Stomach (tissue), 4 donors: ENCODE measurements at regions not wholly inside any gene's neighbourhood (a gene's known extent, or its start where the extent isn't known, plus 50 kb on each side); places are given as distances from the start of the nearest gene placed in this dataset.

Source experiments
- CTCF ChIP-seq, 7 experiments: fragments of 450-650 bp in 4 of 7; fragments of 200-600 bp in 3 of 7; sonication (generic) in 3 of 7; IDR thresholded peaks; one replicate each; pipeline ENCODE4 v1.5.1; 2016 to 2019; ENCODE audit warnings: antibody characterized with exemption in 7 of 7, control low read depth in 2 of 7, mild to moderate bottlenecking in 1 of 7
- EP300 ChIP-seq: sonication (generic); formaldehyde crosslinking; IDR thresholded peaks from one replicate; pipeline ENCODE4 v1.6.1; 2017; ENCODE audit warnings: antibody characterized with exemption
- POLR2A ChIP-seq, 4 donors: fragments of 450-650 bp; IDR thresholded peaks; one replicate each; pipeline ENCODE4 v1.6.1; 2016; ENCODE audit warnings: antibody characterized with exemption in 4 of 4, control low read depth in 2 of 4, mild to moderate bottlenecking in 1 of 4, moderate library complexity in 1 of 4
- POLR2AphosphoS5 ChIP-seq, 3 donors: sonication (generic); formaldehyde crosslinking; IDR thresholded peaks; one replicate each; pipeline ENCODE4 v1.6.1; 2016; ENCODE audit warnings: antibody characterized with exemption in 3 of 3

- TF ChIP-seq POLR2A (IDR thresholded peaks at IDR 0.05) (no peak), CTCF (IDR thresholded peaks at IDR 0.05) (no peak), EP300 (no peak), POLR2AphosphoS5 (IDR thresholded peaks at IDR 0.05) (no peak)
Observed at GRCh38 chr3:82054849-82055248, 293.4 kb upstream of the GBE1 start.
